ENCODE measurements at regions not wholly inside any gene's neighbourhood (a gene's known extent, or its start where the extent isn't known, plus 50 kb on each side); places are given as distances from the start of the nearest gene placed in this dataset.
A peak's percentile ranks its signal among the peaks of the same experiment; 100 is the strongest.

DNA sequence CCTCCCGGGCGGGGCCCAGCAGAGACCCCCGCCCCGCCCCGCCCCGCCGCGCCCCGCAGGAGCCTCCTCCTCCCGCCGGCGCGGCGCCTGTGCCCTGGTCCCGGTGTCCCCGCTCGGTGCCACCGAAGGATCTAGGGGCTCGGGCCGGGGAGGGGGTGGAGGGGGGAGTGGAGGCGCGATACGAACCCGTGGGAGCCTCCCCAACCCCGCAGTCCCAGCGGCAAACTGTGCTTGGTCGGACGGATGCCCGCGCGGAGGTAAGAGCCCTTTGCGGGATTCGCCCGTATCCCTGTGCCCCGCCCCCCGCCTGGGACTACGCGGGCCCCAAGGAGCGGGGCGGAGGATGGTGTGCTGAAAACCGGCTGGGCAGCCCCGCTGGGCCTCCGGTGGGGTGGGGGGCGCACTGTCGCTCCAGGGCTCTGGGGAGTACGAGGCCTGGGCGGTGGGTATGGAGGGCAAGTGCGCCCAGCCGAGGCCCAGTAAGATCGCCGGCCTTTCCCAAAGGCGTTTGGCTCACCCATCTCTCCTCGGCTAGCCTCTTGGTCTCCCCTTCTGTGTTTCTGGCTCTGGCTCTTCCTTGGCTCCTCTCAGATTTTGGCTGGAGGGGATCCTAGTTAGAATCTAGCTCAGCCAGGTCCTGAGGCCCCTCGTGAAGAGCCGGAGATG, 65.6 kb upstream of the POLG start:
- no peak for DNase-seq (ENCODE audit: low read depth)
- TF ChIP-seq, protein P1, sequence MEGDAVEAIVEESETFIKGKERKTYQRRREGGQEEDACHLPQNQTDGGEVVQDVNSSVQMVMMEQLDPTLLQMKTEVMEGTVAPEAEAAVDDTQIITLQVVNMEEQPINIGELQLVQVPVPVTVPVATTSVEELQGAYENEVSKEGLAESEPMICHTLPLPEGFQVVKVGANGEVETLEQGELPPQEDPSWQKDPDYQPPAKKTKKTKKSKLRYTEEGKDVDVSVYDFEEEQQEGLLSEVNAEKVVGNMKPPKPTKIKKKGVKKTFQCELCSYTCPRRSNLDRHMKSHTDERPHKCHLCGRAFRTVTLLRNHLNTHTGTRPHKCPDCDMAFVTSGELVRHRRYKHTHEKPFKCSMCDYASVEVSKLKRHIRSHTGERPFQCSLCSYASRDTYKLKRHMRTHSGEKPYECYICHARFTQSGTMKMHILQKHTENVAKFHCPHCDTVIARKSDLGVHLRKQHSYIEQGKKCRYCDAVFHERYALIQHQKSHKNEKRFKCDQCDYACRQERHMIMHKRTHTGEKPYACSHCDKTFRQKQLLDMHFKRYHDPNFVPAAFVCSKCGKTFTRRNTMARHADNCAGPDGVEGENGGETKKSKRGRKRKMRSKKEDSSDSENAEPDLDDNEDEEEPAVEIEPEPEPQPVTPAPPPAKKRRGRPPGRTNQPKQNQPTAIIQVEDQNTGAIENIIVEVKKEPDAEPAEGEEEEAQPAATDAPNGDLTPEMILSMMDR (IDR thresholded peaks at IDR 0.05; ENCODE audit: control insufficient read depth, insufficient read depth, low read depth, low read length, missing control alignments) = no peak
- H3K4me3 ChIP-seq (ENCODE audit: control insufficient read depth, low read depth, low read length) = no peak overlapping the region; the same call in 1 of the 2 replicates

DNA sequence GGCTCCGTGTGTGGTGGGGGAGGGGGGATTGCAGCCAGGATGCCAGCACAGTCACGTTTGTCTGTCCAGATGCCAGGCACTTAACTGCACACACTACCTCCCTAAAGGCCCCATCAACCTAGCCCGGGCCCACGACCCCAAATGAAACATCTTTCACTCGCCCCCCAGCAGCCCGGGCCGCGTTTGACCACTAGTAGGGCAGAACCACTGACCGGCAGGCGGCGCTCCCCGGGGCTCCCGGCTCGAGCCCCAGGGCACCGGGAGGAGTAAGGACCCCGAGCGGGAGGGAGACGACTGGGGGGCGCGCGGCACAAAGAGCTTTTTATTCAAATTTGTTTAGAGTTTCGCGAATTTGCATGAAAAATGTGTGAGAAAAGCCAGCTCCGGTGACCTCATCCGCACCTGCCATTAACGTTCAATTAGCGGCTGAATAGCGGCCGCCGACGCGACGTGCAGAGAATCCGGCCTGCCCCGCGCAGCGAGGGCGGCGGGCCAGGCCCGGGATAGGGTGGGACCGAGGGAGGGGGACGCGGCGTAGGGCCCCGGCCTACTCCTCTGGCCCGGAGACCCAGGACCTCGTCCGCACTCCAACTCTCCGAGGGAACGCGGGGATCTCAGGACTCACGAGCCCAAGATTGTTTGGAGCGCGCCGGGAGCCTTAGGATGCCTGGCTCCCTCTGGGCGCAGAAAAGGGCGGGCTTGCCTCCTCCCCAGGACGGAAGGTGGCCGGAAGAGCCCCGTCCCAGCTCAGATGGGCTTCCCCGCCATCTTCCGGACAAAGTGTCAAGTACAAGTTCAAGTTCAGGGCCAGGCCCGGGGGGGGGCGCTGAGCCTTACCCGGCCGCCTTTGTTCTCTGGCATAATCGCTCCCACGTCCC, 64.9 kb upstream of the POLG start:
- DNase-seq (ENCODE audit: low read depth) = no peak
- TF ChIP-seq, protein P1 (IDR thresholded peaks at IDR 0.05; ENCODE audit: control insufficient read depth, insufficient read depth, low read depth, low read length, missing control alignments) = peak; percentile 46
- H3K4me3 ChIP-seq (ENCODE audit: control insufficient read depth, low read depth, low read length) = peak overlapping the region; percentile 32

- H3K4me3 ChIP-seq (ENCODE audit: control insufficient read depth, low read depth, low read length) = no peak overlapping the region
- TF ChIP-seq, protein P1 (IDR thresholded peaks at IDR 0.05; ENCODE audit: control insufficient read depth, insufficient read depth, low read depth, low read length, missing control alignments) = no peak
- DNase-seq (ENCODE audit: low read depth) = no peak
These were observed 64.2 kb upstream of the POLG start for GRCh38 chr15:89398896-89399237.

GRCh38 chr15:89397653-89398023, 63.0 kb upstream of the POLG start:
- TF ChIP-seq, protein P1 (IDR thresholded peaks at IDR 0.05; ENCODE audit: control insufficient read depth, insufficient read depth, low read depth, low read length, missing control alignments) = no peak
- no peak for DNase-seq (ENCODE audit: low read depth)
- H3K4me3 ChIP-seq (ENCODE audit: control insufficient read depth, low read depth, low read length) = no peak overlapping the region

GRCh38 chr15:89396723-89397652, 62.4 kb upstream of the POLG start:
- TF ChIP-seq, protein P1 (IDR thresholded peaks at IDR 0.05; ENCODE audit: control insufficient read depth, insufficient read depth, low read depth, low read length, missing control alignments) = no peak
- no peak for DNase-seq (ENCODE audit: low read depth)
- H3K4me3 ChIP-seq (ENCODE audit: control insufficient read depth, low read depth, low read length) = no peak overlapping the region

DNA sequence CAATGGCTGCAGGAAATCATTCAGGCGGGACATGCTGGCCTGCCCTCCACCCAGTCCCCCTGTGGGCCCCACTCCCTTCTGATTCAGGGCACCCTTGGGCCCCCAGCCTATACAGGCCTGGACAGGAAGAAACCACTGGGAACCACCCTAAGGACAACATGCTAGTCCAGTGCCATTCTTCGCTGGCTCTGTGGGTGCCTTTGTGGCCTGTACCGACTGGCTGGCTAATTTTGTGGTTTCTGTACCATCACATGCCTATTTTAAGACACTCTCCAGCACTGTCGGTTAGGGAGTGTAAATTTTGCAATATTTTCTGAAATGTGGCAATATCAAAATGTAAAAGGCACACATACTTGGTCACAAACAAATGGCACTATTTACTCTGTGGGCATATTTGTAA, 61.4 kb upstream of the POLG start:
- no peak overlapping the region for H3K4me3 ChIP-seq (ENCODE audit: control insufficient read depth, low read depth, low read length)
- TF ChIP-seq, protein P1 (IDR thresholded peaks at IDR 0.05; ENCODE audit: control insufficient read depth, insufficient read depth, low read depth, low read length, missing control alignments) = no peak
- DNase-seq (ENCODE audit: low read depth) = no peak
